ENCODE measurements at regions not wholly inside any gene's neighbourhood (a gene's known extent, or its start where the extent isn't known, plus 50 kb on each side); places are given as distances from the start of the nearest gene placed in this dataset.

DNA sequence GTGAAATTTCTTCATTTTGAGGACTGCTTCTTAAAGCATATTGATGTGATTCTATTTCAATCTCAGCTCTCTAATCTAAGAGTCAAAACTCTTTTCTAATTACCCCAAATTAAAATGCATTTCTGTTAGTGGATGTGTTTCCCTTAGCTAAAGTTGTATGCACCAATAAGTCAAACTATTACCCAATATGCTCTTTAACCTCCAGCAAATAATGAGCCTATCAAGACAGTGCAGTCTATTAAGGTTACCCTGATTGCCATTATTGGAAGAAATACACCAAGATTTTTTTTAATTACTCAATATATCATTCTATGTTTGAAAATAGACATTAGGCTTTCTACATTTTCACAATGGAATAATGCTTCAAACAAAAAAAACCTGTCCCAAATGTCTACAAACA, 310.0 kb downstream of the BTG1 start:
- no peak for DNase-seq (ENCODE audit: extremely low spot score in 2 of 2)
- no peak overlapping the region for H3K27ac ChIP-seq
- intact Hi-C loops (cut with DNase I): no loop called here
- H3K9me3 ChIP-seq: no peaks in the 10 kb centered on the region
- no peaks in the 10 kb centered on the region for H3K4me1 ChIP-seq
- no peaks in the 10 kb centered on the region for H3K27me3 ChIP-seq
- no peaks in the 10 kb centered on the region for H3K36me3 ChIP-seq
- H3K4me3 ChIP-seq: no peak overlapping the region
- TF ChIP-seq, protein P1, sequence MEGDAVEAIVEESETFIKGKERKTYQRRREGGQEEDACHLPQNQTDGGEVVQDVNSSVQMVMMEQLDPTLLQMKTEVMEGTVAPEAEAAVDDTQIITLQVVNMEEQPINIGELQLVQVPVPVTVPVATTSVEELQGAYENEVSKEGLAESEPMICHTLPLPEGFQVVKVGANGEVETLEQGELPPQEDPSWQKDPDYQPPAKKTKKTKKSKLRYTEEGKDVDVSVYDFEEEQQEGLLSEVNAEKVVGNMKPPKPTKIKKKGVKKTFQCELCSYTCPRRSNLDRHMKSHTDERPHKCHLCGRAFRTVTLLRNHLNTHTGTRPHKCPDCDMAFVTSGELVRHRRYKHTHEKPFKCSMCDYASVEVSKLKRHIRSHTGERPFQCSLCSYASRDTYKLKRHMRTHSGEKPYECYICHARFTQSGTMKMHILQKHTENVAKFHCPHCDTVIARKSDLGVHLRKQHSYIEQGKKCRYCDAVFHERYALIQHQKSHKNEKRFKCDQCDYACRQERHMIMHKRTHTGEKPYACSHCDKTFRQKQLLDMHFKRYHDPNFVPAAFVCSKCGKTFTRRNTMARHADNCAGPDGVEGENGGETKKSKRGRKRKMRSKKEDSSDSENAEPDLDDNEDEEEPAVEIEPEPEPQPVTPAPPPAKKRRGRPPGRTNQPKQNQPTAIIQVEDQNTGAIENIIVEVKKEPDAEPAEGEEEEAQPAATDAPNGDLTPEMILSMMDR (IDR thresholded peaks at IDR 0.05): no peak

DNA sequence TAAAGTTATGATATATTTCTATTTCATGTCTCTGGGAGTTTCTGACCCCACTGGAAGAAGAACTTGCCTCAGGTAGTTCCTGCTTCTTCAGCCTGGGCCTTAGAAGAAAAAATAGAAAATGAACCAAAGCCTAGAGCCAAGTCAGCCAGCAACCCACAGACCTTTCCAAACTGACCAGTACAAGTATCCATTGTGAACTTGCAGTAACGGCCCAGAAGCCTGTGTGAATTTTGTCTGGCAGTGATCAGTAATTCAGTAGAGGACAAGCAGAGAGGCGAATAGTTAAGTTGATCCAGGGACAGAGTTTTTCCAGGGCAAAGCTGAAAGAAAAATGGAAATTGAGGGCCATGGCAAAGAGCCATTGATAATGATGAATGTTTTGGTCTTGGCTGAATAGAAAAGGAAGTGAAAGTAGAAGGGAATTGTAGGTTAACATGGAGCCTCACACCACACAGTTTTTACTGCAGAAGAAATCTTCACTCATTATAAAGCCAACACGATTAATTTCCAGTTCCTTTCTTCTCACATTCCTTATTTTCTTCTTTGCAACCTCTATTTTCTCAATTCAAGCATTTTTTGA, 311.8 kb downstream of the BTG1 start:
- DNase-seq (ENCODE audit: extremely low spot score in 2 of 2): no peak
- intact Hi-C loops (cut with DNase I): no loop called here
- no peaks in the 10 kb centered on the region for H3K4me1 ChIP-seq
- no peaks in the 10 kb centered on the region for H3K9me3 ChIP-seq
- no peak for TF ChIP-seq POLR2A (IDR thresholded peaks at IDR 0.05)
- no peak overlapping the region for H3K4me3 ChIP-seq
- no peak overlapping the region for H3K27ac ChIP-seq
- no peaks in the 10 kb centered on the region for H3K27me3 ChIP-seq
- no peaks in the 10 kb centered on the region for H3K36me3 ChIP-seq

GRCh38 chr12:91825999-91826398, 319.6 kb downstream of the BTG1 start:
- no peaks in the 10 kb centered on the region for H3K27me3 ChIP-seq

DNA sequence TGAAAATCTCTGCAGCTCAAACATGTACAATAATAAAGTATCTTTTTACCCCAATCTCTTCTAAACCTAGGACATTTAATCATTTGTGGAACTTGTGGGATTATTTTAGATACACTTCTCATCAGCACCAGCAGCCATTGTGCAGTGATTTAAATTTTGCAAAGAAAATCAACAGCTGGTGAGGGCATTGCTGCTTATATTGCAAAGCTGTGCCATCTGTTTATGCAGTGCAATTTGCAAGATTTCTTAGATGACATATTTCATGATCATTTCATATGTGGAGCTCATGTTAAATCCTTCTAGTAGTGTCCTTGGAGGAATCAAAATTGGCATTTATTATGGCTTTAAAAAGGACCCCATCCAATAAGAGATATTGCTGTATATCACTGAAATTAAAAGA, 320.7 kb downstream of the BTG1 start:
- no peaks in the 10 kb centered on the region for H3K36me3 ChIP-seq
- TF ChIP-seq POLR2AphosphoS5 (IDR thresholded peaks at IDR 0.05; ENCODE audit: insufficient read depth in 1 of 2, low read depth in 1 of 2): no peak
- no peak for TF ChIP-seq POLR2A (IDR thresholded peaks at IDR 0.05)
- TF ChIP-seq, protein P1 (IDR thresholded peaks at IDR 0.05): no peak
- H3K27me3 ChIP-seq: no peaks in the 10 kb centered on the region
- H3K27ac ChIP-seq: no peak overlapping the region
- intact Hi-C loops (cut with DNase I): no loop called here
- peaks cover 4% of the 10 kb centered on the region for H3K4me1 ChIP-seq
- DNase-seq (ENCODE audit: extremely low spot score in 2 of 2): no peak
- H3K4me3 ChIP-seq: no peak overlapping the region
- H3K9me3 ChIP-seq: no peaks in the 10 kb centered on the region

More at GRCh38 chr12:91825999-91826398, 319.6 kb downstream of the BTG1 start:
- TF ChIP-seq POLR2AphosphoS5 (IDR thresholded peaks at IDR 0.05; ENCODE audit: insufficient read depth in 1 of 2, low read depth in 1 of 2) (no peak), POLR2A (IDR thresholded peaks at IDR 0.05) (no peak)
- TF ChIP-seq, protein P1 (IDR thresholded peaks at IDR 0.05): no peak
- Histone ChIP-seq H3K4me3 (no peak overlapping the region), H3K4me1 (no peaks in the 10 kb centered on the region), H3K27ac (no peak overlapping the region), H3K36me3 (no peaks in the 10 kb centered on the region), H3K9me3 (no peaks in the 10 kb centered on the region)
- intact Hi-C loops (cut with DNase I): no loop called here
- DNase-seq (ENCODE audit: extremely low spot score in 2 of 2): no peak

DNA sequence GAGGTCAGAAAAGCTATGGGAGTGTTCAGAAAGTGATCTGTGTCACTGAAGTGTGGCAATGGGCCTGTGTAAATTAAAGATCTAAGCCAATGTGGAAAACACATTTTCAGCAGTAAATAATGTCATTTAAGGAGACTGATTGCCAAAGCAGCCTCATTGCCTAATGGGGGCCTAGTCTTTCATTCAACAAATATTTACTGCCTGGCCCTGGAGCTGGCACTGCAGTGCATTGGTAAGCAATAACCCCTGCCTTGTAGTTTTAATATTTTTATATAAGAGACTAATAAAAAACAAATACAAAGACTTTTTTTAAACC, 326.6 kb downstream of the BTG1 start:
- TF ChIP-seq, protein P1 (IDR thresholded peaks at IDR 0.05): no peak
- no peak for TF ChIP-seq POLR2A (IDR thresholded peaks at IDR 0.05)
- no peak for TF ChIP-seq POLR2AphosphoS5 (IDR thresholded peaks at IDR 0.05; ENCODE audit: insufficient read depth in 1 of 2, low read depth in 1 of 2)
- peaks cover 31% of the 10 kb centered on the region for H3K4me1 ChIP-seq
- H3K27me3 ChIP-seq: no peaks in the 10 kb centered on the region
- H3K9me3 ChIP-seq: no peaks in the 10 kb centered on the region
- no peak overlapping the region for H3K4me3 ChIP-seq
- intact Hi-C loops (cut with DNase I): loop anchor here (10.0 kb wide), 2 partner anchors 326 to 746 kb away; partner anchors contain the start of gene BTG1
- H3K36me3 ChIP-seq: no peaks in the 10 kb centered on the region
- H3K27ac ChIP-seq: peak overlapping the region; percentile 33
- no peak for DNase-seq (ENCODE audit: extremely low spot score in 2 of 2)
